H9 (cell line): ENCODE measurements at regions not wholly inside any gene's neighbourhood (a gene's known extent, or its start where the extent isn't known, plus 50 kb on each side); places are given as distances from the start of the nearest gene placed in this dataset.
A peak's percentile ranks its signal among the peaks of the same experiment; 100 is the strongest.

Source experiments
- DNase-seq: peaks from one replicate; pipeline ENCODE4 v3.0.0-alpha.2; 2017
- H2AFZ ChIP-seq: one replicate; pipeline ENCODE4 v1.6.1; 2013; ENCODE audit warnings: mild to moderate bottlenecking, low read length, control low read depth, moderate library complexity
- H2AK5ac ChIP-seq: 2 replicates; pipeline ENCODE4 v1.6.1; 2013; ENCODE audit warnings: low read length, control low read depth, mixed read lengths; ENCODE audit not compliant: insufficient read length
- H2BK120ac ChIP-seq: one replicate; pipeline ENCODE4 v1.6.1; 2013; ENCODE audit warnings: low read depth, mild to moderate bottlenecking, low read length, control low read depth, inconsistent platforms; ENCODE audit not compliant: poor library complexity, severe bottlenecking
- H2BK12ac ChIP-seq: 2 replicates; pipeline ENCODE4 v1.6.1; 2013; ENCODE audit warnings: low read length, control low read depth, mixed read lengths, low read depth; ENCODE audit not compliant: insufficient read length
- H2BK15ac ChIP-seq: 2 replicates; pipeline ENCODE4 v1.6.1; 2013; ENCODE audit warnings: low read depth, low read length, control low read depth
- H2BK20ac ChIP-seq: one replicate; pipeline ENCODE4 v1.6.1; 2013; ENCODE audit warnings: low read depth, mild to moderate bottlenecking, low read length, control low read depth, inconsistent platforms; ENCODE audit not compliant: poor library complexity, severe bottlenecking
- H2BK5ac ChIP-seq: 2 replicates; pipeline ENCODE4 v1.6.1; 2013; ENCODE audit warnings: low read length, control low read depth, mixed read lengths; ENCODE audit not compliant: insufficient read length
- H3K14ac ChIP-seq: 2 replicates; pipeline ENCODE4 v1.6.1; 2013; ENCODE audit warnings: low read length, control low read depth; ENCODE audit not compliant: insufficient read depth
- H3K18ac ChIP-seq: 2 replicates; pipeline ENCODE4 v1.6.1; 2013; ENCODE audit warnings: low read depth, mild to moderate bottlenecking, mixed read lengths, low read length, control low read depth; ENCODE audit not compliant: insufficient read length
- H3K23ac ChIP-seq: 2 replicates; pipeline ENCODE4 v1.6.1; 2013; ENCODE audit warnings: low read length, control low read depth, mixed read lengths, low read depth; ENCODE audit not compliant: insufficient read length
- H3K23me2 ChIP-seq: 2 replicates; pipeline ENCODE4 v1.6.1; 2013; ENCODE audit warnings: low read depth, mild to moderate bottlenecking, mixed read lengths, low read length, control low read depth; ENCODE audit not compliant: insufficient read length, poor library complexity, severe bottlenecking
- H3K27ac ChIP-seq: 2 replicates; pipeline ENCODE4 v1.5.1; 2013; ENCODE audit warnings: low read length, control low read depth, mixed read lengths, low read depth; ENCODE audit not compliant: insufficient read length
- H3K27me3 ChIP-seq: 2 replicates; pipeline ENCODE4 v1.6.1; 2013; ENCODE audit warnings: low read length, control low read depth, inconsistent platforms; ENCODE audit not compliant: insufficient read depth
- H3K4ac ChIP-seq: 2 replicates; pipeline ENCODE4 v1.6.1; 2013; ENCODE audit warnings: low read depth, mild to moderate bottlenecking, control low read depth, inconsistent platforms, low read length, moderate library complexity
- H3K4me1 ChIP-seq: 2 replicates; pipeline ENCODE4 v1.6.1; 2013; ENCODE audit warnings: low read length, control low read depth, inconsistent platforms; ENCODE audit not compliant: insufficient read depth
- H3K4me2 ChIP-seq: 2 replicates; pipeline ENCODE4 v1.6.1; 2013; ENCODE audit warnings: low read length, control low read depth, mixed read lengths; ENCODE audit not compliant: insufficient read length, insufficient read depth
- H3K56ac ChIP-seq: 2 replicates; pipeline ENCODE4 v1.6.1; 2013; ENCODE audit warnings: low read depth, mild to moderate bottlenecking, mixed read lengths, low read length, control low read depth; ENCODE audit not compliant: insufficient read length
- H3K79me1 ChIP-seq: 2 replicates; pipeline ENCODE4 v1.6.1; 2013; ENCODE audit warnings: low read depth, mild to moderate bottlenecking, moderate library complexity, low read length, control low read depth, inconsistent platforms; ENCODE audit not compliant: insufficient read depth, poor library complexity, severe bottlenecking
- H3K79me2 ChIP-seq: 2 replicates; pipeline ENCODE4 v1.6.1; 2013; ENCODE audit warnings: low read length, control low read depth, inconsistent platforms; ENCODE audit not compliant: insufficient read depth
- H3K9ac ChIP-seq: 2 replicates; pipeline ENCODE4 v1.6.1; 2013; ENCODE audit warnings: low read length, control low read depth, mixed read lengths; ENCODE audit not compliant: insufficient read length; ENCODE audit errors: extremely low read depth
- H3K9me3 ChIP-seq: one replicate; pipeline ENCODE4 v1.6.1; 2013; ENCODE audit warnings: low read depth, low read length, inconsistent platforms; ENCODE audit not compliant: control insufficient read depth
- H3T11ph ChIP-seq: one replicate; pipeline ENCODE4 v1.6.1; 2013; ENCODE audit warnings: mild to moderate bottlenecking, low read length, control low read depth, inconsistent platforms
- H4K20me1 ChIP-seq: one replicate; pipeline ENCODE4 v1.6.1; 2013; ENCODE audit not compliant: control insufficient read depth, insufficient read length, insufficient read depth
- H4K5ac ChIP-seq: 2 replicates; pipeline ENCODE4 v1.6.1; 2013; ENCODE audit warnings: low read depth, mild to moderate bottlenecking, mixed read lengths, low read length, control low read depth; ENCODE audit not compliant: insufficient read length
- H4K8ac ChIP-seq: replicated peaks from 2 replicates; pipeline ENCODE4 v1.6.1; 2013; ENCODE audit warnings: low read length, control low read depth, mixed read lengths, low read depth; ENCODE audit not compliant: insufficient read length
- H4K91ac ChIP-seq: 2 replicates; pipeline ENCODE4 v1.6.1; 2013; ENCODE audit warnings: low read depth, mild to moderate bottlenecking, moderate library complexity, mixed read lengths, low read length, control low read depth; ENCODE audit not compliant: insufficient read length
- H3K27ac Mint-ChIP-seq, 3 experiments: 2 replicates in 2 of 3; 3 replicates in 1 of 3; pipeline ENCODE4 v1.8.0; 2020 to 2021; ENCODE audit warnings: mixed read lengths in 3 of 3, mild to moderate bottlenecking in 1 of 3, moderate library complexity in 1 of 3
- H3K27me3 Mint-ChIP-seq: 2 replicates; pipeline ENCODE4 v1.8.0; 2021; ENCODE audit warnings: low read depth, mild to moderate bottlenecking, moderate library complexity, mixed read lengths
- H3K36me3 Mint-ChIP-seq, 3 experiments: 2 replicates in 2 of 3; 3 replicates in 1 of 3; pipeline ENCODE4 v1.8.0; 2020 to 2021; ENCODE audit warnings: low read depth in 3 of 3, mixed read lengths in 3 of 3; ENCODE audit not compliant: insufficient read depth in 1 of 3
- H3K4me1 Mint-ChIP-seq, 2 experiments: 2 replicates each; pipeline ENCODE4 v1.8.0; 2020; ENCODE audit warnings: mixed read lengths in 2 of 2
- H3K4me3 Mint-ChIP-seq, 2 experiments: 2 replicates in 1 of 2; 3 replicates in 1 of 2; pipeline ENCODE4 v1.8.0; 2020 to 2021; ENCODE audit warnings: mild to moderate bottlenecking in 2 of 2, mixed read lengths in 2 of 2, moderate library complexity in 1 of 2
- H3K9me3 Mint-ChIP-seq, 2 experiments: 2 replicates in 1 of 2; 3 replicates in 1 of 2; pipeline ENCODE4 v1.8.0; 2020; ENCODE audit warnings: mild to moderate bottlenecking in 2 of 2, mixed read lengths in 2 of 2, moderate library complexity in 1 of 2
- whole genome bisulfite sequencing: extraction: QIAGEN DNeasy Blood & Tissue Kit; methylation state at CpG from one replicate; pipeline ENCODE4 v1.1.7; 2013; ENCODE audit warnings: missing lambda C conversion rate, low lambda C conversion rate, mixed read lengths; ENCODE audit not compliant: insufficient read length; ENCODE audit errors: extremely low coverage; 5-methylcytosine and 5-hydroxymethylcytosine counted together
- TF ChIP-seq, protein P1 (sequence below): fragments of 200-600 bp; sonication (generic); conservative IDR thresholded peaks from 3 replicates; pipeline ENCODE4 v1.8.0; 2021; ENCODE audit warnings: antibody characterized with exemption, mild to moderate bottlenecking

DNA sequence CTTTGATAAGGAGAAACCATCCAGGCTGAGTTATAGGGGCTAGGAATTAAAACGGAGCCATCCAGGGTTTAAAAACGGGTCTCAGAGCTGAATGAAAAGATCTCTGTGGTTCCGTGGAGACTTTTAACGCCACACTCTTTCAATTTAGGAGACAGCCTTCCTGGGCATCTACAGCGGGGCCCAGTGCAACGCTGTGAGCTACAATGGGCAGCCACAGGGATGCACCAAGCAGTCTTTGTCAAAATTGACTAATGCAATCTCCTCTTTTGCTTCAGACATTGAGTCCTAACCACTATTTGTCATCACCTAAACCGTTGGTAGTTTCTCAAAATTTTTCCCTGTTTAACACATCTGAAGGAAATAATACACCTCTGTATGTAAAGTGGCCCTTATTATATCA lies 96.6 kb upstream of the ABCA1 start:
- Histone ChIP-seq H2AFZ (no peak overlapping the region), H3K23ac (no peak overlapping the region), H3K27me3 (no peaks in the 10 kb centered on the region)

More for the DNA sequence above, 96.6 kb upstream of the ABCA1 start:
- H3K14ac ChIP-seq, result no peak overlapping the region
- H2BK5ac ChIP-seq, result no peak overlapping the region
- H4K5ac ChIP-seq, result no peak overlapping the region
- TF ChIP-seq, protein P1, sequence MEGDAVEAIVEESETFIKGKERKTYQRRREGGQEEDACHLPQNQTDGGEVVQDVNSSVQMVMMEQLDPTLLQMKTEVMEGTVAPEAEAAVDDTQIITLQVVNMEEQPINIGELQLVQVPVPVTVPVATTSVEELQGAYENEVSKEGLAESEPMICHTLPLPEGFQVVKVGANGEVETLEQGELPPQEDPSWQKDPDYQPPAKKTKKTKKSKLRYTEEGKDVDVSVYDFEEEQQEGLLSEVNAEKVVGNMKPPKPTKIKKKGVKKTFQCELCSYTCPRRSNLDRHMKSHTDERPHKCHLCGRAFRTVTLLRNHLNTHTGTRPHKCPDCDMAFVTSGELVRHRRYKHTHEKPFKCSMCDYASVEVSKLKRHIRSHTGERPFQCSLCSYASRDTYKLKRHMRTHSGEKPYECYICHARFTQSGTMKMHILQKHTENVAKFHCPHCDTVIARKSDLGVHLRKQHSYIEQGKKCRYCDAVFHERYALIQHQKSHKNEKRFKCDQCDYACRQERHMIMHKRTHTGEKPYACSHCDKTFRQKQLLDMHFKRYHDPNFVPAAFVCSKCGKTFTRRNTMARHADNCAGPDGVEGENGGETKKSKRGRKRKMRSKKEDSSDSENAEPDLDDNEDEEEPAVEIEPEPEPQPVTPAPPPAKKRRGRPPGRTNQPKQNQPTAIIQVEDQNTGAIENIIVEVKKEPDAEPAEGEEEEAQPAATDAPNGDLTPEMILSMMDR, result no peak
- H3K56ac ChIP-seq, result no peak overlapping the region
- Mint-ChIP-seq H3K4me3 (no peak overlapping the region), H3K27me3 (no peaks in the 10 kb centered on the region), H3K9me3 (no peaks in the 10 kb centered on the region), H3K36me3 (no peaks in the 10 kb centered on the region), H3K27ac (peak overlapping the region in 1 of 3 experiments; percentile 17; a peak in 2 of 7 replicates), H3K4me1 (peaks cover 5 to 22% of the 10 kb centered on the region in 2 experiments; a peak in 3 of 4 replicates)
- no peak overlapping the region for H3T11ph ChIP-seq
- no peaks in the 10 kb centered on the region for H3K9me3 ChIP-seq
- H3K4me2 ChIP-seq, result no peak overlapping the region
- H3K4me1 ChIP-seq, result no peaks in the 10 kb centered on the region
- H3K23me2 ChIP-seq, result no peaks in the 10 kb centered on the region
- no peak overlapping the region for H4K91ac ChIP-seq
- no peak overlapping the region for H2BK20ac ChIP-seq
- no peak overlapping the region for H3K18ac ChIP-seq
- DNase-seq, result no peak
- H2BK120ac ChIP-seq, result no peak overlapping the region
- no peak overlapping the region for H3K27ac ChIP-seq
- no peak overlapping the region for H3K4ac ChIP-seq
- H3K79me1 ChIP-seq, result no peaks in the 10 kb centered on the region
- H3K9ac ChIP-seq, result no peak overlapping the region
- WGBS, result no CpG with 5 or more reads among the region's 7 CpGs
- H4K8ac ChIP-seq, result no peak overlapping the region
- no peaks in the 10 kb centered on the region for H4K20me1 ChIP-seq
- H2BK12ac ChIP-seq, result no peak overlapping the region
- no peak overlapping the region for H2AK5ac ChIP-seq
- no peaks in the 10 kb centered on the region for H3K79me2 ChIP-seq
- H2BK15ac ChIP-seq, result no peak overlapping the region
